ENCODE measurements at regions not wholly inside any gene's neighbourhood (a gene's known extent, or its start where the extent isn't known, plus 50 kb on each side); places are given as distances from the start of the nearest gene placed in this dataset.

DNA sequence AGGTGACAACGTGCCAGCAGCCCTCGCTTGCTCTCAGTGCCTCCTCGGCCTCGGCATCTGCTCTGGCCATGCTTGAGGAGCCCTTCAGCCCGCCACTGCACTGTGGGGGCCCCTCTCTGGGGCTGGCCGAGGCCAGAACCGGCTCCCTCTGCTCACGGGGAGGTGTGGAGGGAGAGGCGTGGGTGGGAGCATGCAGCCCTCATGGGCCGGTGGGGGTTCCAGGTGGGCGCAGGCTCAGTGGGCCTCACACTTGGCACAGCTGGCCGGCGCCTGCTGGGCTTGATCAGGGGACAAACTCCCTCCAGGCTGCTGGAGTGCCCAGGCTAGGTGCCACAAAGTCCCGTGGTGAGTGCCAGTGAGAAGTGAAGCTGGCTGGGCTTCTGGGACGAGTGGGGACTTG lies 566.6 kb upstream of the ID4 start:
- Histone ChIP-seq H3K4me3 (ENCODE audit: low read length) (no peak overlapping the region), H3K36me3 (replicated peaks; ENCODE audit: insufficient read depth, low read length) (no peaks in the 10 kb centered on the region), H3K9me3 (replicated peaks; ENCODE audit: insufficient read depth, low read length) (no peaks in the 10 kb centered on the region), H3K27ac (ENCODE audit: low read length) (no peak overlapping the region), H4K20me1 (ENCODE audit: insufficient read depth, low read length) (no peaks in the 10 kb centered on the region), H3K9ac (ENCODE audit: low read length) (no peak overlapping the region), H3K4me2 (ENCODE audit: low read depth, low read length) (no peak overlapping the region), H2AFZ (ENCODE audit: low read length) (no peak overlapping the region), H3K79me2 (ENCODE audit: low read length) (no peaks in the 10 kb centered on the region), H3K27me3 (replicated peaks; ENCODE audit: insufficient read depth, low read length) (no peaks in the 10 kb centered on the region), H3F3A (ENCODE audit: insufficient read depth, low read length) (no peaks in the 10 kb centered on the region), H3K9me2 (replicated peaks; ENCODE audit: insufficient read depth, low read length) (no peaks in the 10 kb centered on the region), H3K4me1 (ENCODE audit: low read length) (no peaks in the 10 kb centered on the region)
- TF ChIP-seq EZH2 (optimal IDR thresholded peaks at IDR 0.05; ENCODE audit: low read depth, low read length): no peak
- TF ChIP-seq, protein P1, sequence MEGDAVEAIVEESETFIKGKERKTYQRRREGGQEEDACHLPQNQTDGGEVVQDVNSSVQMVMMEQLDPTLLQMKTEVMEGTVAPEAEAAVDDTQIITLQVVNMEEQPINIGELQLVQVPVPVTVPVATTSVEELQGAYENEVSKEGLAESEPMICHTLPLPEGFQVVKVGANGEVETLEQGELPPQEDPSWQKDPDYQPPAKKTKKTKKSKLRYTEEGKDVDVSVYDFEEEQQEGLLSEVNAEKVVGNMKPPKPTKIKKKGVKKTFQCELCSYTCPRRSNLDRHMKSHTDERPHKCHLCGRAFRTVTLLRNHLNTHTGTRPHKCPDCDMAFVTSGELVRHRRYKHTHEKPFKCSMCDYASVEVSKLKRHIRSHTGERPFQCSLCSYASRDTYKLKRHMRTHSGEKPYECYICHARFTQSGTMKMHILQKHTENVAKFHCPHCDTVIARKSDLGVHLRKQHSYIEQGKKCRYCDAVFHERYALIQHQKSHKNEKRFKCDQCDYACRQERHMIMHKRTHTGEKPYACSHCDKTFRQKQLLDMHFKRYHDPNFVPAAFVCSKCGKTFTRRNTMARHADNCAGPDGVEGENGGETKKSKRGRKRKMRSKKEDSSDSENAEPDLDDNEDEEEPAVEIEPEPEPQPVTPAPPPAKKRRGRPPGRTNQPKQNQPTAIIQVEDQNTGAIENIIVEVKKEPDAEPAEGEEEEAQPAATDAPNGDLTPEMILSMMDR (IDR thresholded peaks at IDR 0.05; ENCODE audit: low read length): no peak
- no peak for TF ChIP-seq EZH2phosphoT487 (IDR thresholded peaks at IDR 0.05; ENCODE audit: low read length)
- DNase-seq: no peak

DNA sequence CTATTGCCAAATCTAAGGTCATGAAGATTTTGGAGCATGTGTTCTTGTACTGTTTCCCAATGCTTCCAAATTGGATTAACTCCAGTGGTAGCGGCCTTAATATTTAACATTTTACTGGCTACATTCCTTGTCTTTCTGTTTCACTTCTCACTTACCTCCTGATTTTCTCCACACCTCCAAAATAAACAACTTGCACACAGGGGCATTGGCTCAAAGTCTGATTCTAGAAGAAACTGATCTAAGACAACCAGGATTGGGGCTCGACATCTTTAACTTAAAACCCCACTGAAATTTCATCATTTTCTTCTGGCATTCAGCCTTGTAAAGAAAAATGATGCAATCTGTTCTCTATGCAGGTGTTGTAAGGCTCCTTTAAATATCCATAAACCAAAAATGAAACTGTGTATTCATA lies 557.9 kb upstream of the ID4 start:
- no peak overlapping the region for H3K4me2 ChIP-seq (ENCODE audit: low read depth, low read length)
- H3K36me3 ChIP-seq (replicated peaks; ENCODE audit: insufficient read depth, low read length): no peaks in the 10 kb centered on the region
- no peak overlapping the region for H3K4me3 ChIP-seq (ENCODE audit: low read length)
- H2AFZ ChIP-seq (ENCODE audit: low read length): no peak overlapping the region
- no peaks in the 10 kb centered on the region for H3F3A ChIP-seq (ENCODE audit: insufficient read depth, low read length)
- H3K27me3 ChIP-seq (replicated peaks; ENCODE audit: insufficient read depth, low read length): no peaks in the 10 kb centered on the region
- no peaks in the 10 kb centered on the region for H3K9me2 ChIP-seq (replicated peaks; ENCODE audit: insufficient read depth, low read length)
- no peak overlapping the region for H3K27ac ChIP-seq (ENCODE audit: low read length)
- no peaks in the 10 kb centered on the region for H3K79me2 ChIP-seq (ENCODE audit: low read length)
- TF ChIP-seq, protein P1 (IDR thresholded peaks at IDR 0.05; ENCODE audit: low read length): no peak
- no peak for TF ChIP-seq EZH2 (optimal IDR thresholded peaks at IDR 0.05; ENCODE audit: low read depth, low read length)
- no peak for TF ChIP-seq EZH2phosphoT487 (IDR thresholded peaks at IDR 0.05; ENCODE audit: low read length)
- peaks cover 4% of the 10 kb centered on the region; the same call in 1 of the 2 replicates for H3K4me1 ChIP-seq (ENCODE audit: low read length)
- no peaks in the 10 kb centered on the region for H4K20me1 ChIP-seq (ENCODE audit: insufficient read depth, low read length)
- no peak overlapping the region for H3K9ac ChIP-seq (ENCODE audit: low read length)
- DNase-seq: no peak
- no peaks in the 10 kb centered on the region for H3K9me3 ChIP-seq (replicated peaks; ENCODE audit: insufficient read depth, low read length)

DNA sequence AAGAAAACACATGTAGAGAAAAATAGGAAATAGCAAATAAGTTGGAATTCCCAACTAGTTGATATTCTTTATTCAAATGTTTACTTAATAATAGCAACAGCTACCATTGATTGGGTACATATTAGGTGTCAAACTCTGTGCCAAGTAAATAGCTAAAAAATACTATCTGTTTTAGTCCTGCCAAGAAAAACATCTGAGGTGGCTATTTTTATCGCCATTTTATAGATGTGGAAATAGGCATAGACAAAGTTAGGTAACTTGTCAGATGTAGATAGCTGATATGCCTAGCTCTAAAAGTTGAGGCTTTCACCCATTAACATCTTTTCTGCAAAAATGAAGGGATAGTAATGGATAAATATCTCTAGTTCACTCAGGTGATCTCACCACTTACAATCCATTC lies 549.2 kb upstream of the ID4 start:
- Histone ChIP-seq H3K27me3 (replicated peaks; ENCODE audit: insufficient read depth, low read length) (no peaks in the 10 kb centered on the region), H3K4me3 (ENCODE audit: low read length) (no peak overlapping the region), H3K4me1 (ENCODE audit: low read length) (no peaks in the 10 kb centered on the region), H3K9me3 (replicated peaks; ENCODE audit: insufficient read depth, low read length) (no peaks in the 10 kb centered on the region), H2AFZ (ENCODE audit: low read length) (no peak overlapping the region), H4K20me1 (ENCODE audit: insufficient read depth, low read length) (no peaks in the 10 kb centered on the region), H3F3A (ENCODE audit: insufficient read depth, low read length) (no peaks in the 10 kb centered on the region), H3K79me2 (ENCODE audit: low read length) (no peaks in the 10 kb centered on the region), H3K27ac (ENCODE audit: low read length) (no peak overlapping the region), H3K4me2 (ENCODE audit: low read depth, low read length) (no peak overlapping the region), H3K36me3 (replicated peaks; ENCODE audit: insufficient read depth, low read length) (no peaks in the 10 kb centered on the region), H3K9ac (ENCODE audit: low read length) (no peak overlapping the region), H3K9me2 (replicated peaks; ENCODE audit: insufficient read depth, low read length) (no peaks in the 10 kb centered on the region)
- TF ChIP-seq EZH2 (optimal IDR thresholded peaks at IDR 0.05; ENCODE audit: low read depth, low read length) (no peak), EZH2phosphoT487 (IDR thresholded peaks at IDR 0.05; ENCODE audit: low read length) (no peak)
- TF ChIP-seq, protein P1 (IDR thresholded peaks at IDR 0.05; ENCODE audit: low read length): no peak
- DNase-seq: no peak

All from MM.1S (cell line).